ENCODE measurements at regions not wholly inside any gene's neighbourhood (a gene's known extent, or its start where the extent isn't known, plus 50 kb on each side); places are given as distances from the start of the nearest gene placed in this dataset.

DNA sequence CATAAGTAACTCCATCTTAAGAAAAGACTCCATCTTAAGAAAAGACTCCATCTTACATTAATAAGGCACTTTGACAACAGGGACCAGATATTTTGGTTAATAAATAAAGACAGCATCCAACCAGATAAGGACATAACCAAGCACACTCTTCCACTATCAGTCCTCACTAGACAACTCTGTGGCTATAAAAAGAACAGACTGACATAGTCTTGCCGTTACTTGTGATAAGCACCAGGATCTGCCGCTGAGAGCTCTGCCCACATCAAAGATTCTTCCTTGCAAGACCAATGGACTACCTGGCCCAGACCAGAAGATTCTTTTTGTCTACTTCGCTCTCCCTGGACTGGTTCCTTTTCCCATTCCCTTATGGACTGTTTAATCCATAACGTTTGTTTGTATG, 667.4 kb downstream of the NYAP2 start:
- no peak overlapping the region for H3K4me3 ChIP-seq (ENCODE audit: low read length in 2 of 2)

DNA sequence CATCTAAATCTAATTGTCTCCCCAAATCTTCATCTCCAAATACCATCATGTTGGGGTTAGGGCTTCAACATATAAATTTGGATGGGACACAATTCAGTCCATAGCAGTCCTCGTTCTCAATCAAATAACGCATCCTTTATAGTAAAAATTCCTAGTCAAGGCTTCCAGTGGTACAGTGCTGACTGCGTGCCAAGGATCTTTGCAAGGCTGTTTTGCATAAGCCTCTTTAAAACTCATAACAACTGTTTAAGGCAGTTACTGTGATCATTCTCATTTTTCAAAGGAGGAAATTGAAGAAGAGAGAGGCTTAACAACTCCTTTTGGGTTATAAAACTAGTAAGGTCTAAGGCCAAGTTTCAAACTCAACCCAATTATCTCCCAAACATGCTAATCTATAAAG, 666.9 kb downstream of the NYAP2 start:
- H3K9ac ChIP-seq (ENCODE audit: low read length in 2 of 2) = no peak overlapping the region
- no peaks in the 10 kb centered on the region for H3K9me3 ChIP-seq (ENCODE audit: control insufficient read depth in 2 of 2, low read length in 2 of 2)
- no peak overlapping the region for H3K27ac ChIP-seq (ENCODE audit: low read length)
- H3K4me1 ChIP-seq (ENCODE audit: control insufficient read depth, insufficient read depth, low read length) = no peaks in the 10 kb centered on the region
- H3K36me3 ChIP-seq (ENCODE audit: control insufficient read depth in 2 of 2, insufficient read depth in 2 of 2, low read length in 2 of 2) = no peaks in the 10 kb centered on the region
- no peak overlapping the region for H3K4me3 ChIP-seq (ENCODE audit: low read length in 2 of 2)
- H3K27me3 ChIP-seq (ENCODE audit: control insufficient read depth in 1 of 2, insufficient read depth in 2 of 2, low read length in 2 of 2) = no peaks in the 10 kb centered on the region

More for the DNA sequence above, 667.4 kb downstream of the NYAP2 start:
- H3K27ac ChIP-seq (ENCODE audit: low read length) = no peak overlapping the region
- H3K4me1 ChIP-seq (ENCODE audit: control insufficient read depth, insufficient read depth, low read length) = no peaks in the 10 kb centered on the region
- no peaks in the 10 kb centered on the region for H3K27me3 ChIP-seq (ENCODE audit: control insufficient read depth in 1 of 2, insufficient read depth in 2 of 2, low read length in 2 of 2)
- no peaks in the 10 kb centered on the region for H3K9me3 ChIP-seq (ENCODE audit: control insufficient read depth in 2 of 2, low read length in 2 of 2)
- no peak overlapping the region for H3K9ac ChIP-seq (ENCODE audit: low read length in 2 of 2)
- no peaks in the 10 kb centered on the region for H3K36me3 ChIP-seq (ENCODE audit: control insufficient read depth in 2 of 2, insufficient read depth in 2 of 2, low read length in 2 of 2)

DNA sequence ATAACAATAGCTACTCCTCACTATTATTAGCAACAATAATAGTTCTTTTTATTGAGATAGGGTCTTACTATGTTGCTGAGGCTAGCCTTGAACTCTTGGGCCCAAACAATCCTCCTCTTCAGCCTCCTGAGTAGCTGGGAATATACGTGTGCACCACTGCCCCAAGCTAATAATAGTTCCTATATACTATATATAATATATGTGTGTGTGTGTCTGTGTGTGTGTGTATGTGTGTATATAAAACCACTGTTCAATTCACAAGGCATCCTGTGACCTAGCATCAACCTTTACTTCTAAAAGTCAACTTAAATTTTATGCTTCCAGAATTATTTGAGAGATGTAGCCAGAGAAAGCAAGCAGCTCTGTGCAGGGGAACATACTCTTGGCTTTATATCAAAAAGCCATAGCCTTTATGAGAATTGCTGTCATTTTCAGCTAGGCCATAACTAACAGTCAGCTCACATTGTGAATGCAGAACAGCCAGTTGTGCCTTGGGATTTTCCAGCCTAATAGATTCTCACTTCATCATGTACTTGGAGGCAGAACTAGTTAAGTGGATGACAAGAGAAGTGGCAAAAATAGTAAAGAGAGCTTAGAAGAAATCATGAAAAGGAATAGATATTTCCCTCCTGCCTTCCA, 665.5 kb downstream of the NYAP2 start:
- H3K4me1 ChIP-seq (ENCODE audit: control insufficient read depth, insufficient read depth, low read length) = no peaks in the 10 kb centered on the region
- no peak overlapping the region for H3K27ac ChIP-seq (ENCODE audit: low read length)
- no peaks in the 10 kb centered on the region for H3K9me3 ChIP-seq (ENCODE audit: control insufficient read depth in 2 of 2, low read length in 2 of 2)
- no peak overlapping the region for H3K9ac ChIP-seq (ENCODE audit: low read length in 2 of 2)
- no peak overlapping the region for H3K4me3 ChIP-seq (ENCODE audit: low read length in 2 of 2)
- H3K27me3 ChIP-seq (ENCODE audit: control insufficient read depth in 1 of 2, insufficient read depth in 2 of 2, low read length in 2 of 2) = no peaks in the 10 kb centered on the region
- no peaks in the 10 kb centered on the region for H3K36me3 ChIP-seq (ENCODE audit: control insufficient read depth in 2 of 2, insufficient read depth in 2 of 2, low read length in 2 of 2)

DNA sequence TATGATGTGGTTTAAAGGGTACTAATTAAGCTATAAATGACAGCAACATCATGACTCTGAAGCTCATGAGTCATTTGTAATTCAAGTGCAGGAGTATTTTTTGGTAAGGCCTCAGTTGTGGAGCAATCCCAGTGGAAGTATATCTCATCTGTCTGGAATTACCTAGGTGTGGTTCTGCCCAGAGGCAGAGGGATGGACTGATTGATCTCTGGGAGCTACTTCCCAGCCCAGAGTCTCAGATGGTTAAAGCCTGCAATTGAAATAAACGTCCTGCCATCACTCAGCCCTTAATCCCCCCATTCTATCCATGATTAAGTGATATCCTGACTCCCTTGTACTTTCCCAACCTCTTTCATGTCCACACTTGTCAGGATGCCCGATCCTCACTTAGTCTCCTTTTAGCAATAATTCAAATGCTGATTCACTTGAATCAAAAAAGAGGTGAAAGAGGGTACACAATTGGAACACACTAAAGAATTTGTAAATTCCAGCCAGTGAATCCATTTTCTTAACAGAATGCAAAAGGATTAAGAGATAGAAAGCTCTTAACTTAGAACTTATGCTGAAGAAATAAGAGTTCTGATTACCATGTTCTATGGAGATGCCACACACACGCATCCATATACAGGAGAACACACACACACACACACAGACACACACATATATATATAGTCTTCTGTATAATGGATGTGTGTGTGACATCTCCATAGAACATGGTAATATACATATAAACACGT, 664.4 kb downstream of the NYAP2 start:
- H3K27ac ChIP-seq (ENCODE audit: low read length) = no peak overlapping the region
- H3K4me3 ChIP-seq (ENCODE audit: low read length in 2 of 2) = no peak overlapping the region
- H3K4me1 ChIP-seq (ENCODE audit: control insufficient read depth, insufficient read depth, low read length) = no peaks in the 10 kb centered on the region
- no peak overlapping the region for H3K9ac ChIP-seq (ENCODE audit: low read length in 2 of 2)
- H3K36me3 ChIP-seq (ENCODE audit: control insufficient read depth in 2 of 2, insufficient read depth in 2 of 2, low read length in 2 of 2) = no peaks in the 10 kb centered on the region
- H3K9me3 ChIP-seq (ENCODE audit: control insufficient read depth in 2 of 2, low read length in 2 of 2) = no peaks in the 10 kb centered on the region
- no peaks in the 10 kb centered on the region for H3K27me3 ChIP-seq (ENCODE audit: control insufficient read depth in 1 of 2, insufficient read depth in 2 of 2, low read length in 2 of 2)

DNA sequence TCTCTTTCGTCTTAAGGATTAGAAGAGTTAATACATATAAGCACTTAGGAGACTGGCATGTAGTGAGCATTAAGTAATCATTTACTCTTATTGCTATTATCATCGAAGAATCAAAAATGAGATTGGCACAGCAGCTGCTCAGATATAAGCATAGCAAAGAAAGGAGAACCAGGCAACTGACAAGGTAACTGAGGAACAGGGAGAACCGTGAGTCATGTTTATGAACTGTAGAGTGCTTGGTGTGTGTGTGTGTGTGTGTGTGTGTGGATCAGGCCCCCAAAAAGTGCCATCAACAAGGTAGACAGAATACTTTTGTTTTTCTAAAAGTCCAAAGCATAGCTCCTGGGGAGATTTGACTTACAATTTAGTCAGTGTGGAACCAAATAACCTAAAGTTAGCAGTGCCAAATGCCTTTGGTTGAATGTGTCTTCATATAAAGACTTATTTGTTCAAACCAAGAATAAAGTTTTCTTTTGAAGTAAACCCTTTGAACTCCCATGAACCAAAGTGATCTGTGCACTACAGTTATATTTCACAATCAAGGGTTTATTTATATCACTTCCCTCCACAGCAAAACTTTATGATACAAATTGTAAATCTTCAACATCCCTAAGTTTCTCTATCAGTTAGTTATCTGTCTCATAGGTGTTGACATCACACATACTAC, 660.6 kb downstream of the NYAP2 start:
- no peak overlapping the region for H3K4me3 ChIP-seq (ENCODE audit: low read length in 2 of 2)
- no peak overlapping the region for H3K27ac ChIP-seq (ENCODE audit: low read length)
- no peak overlapping the region for H3K9ac ChIP-seq (ENCODE audit: low read length in 2 of 2)
- H3K36me3 ChIP-seq (ENCODE audit: control insufficient read depth in 2 of 2, insufficient read depth in 2 of 2, low read length in 2 of 2) = no peaks in the 10 kb centered on the region
- H3K4me1 ChIP-seq (ENCODE audit: control insufficient read depth, insufficient read depth, low read length) = no peaks in the 10 kb centered on the region
- no peaks in the 10 kb centered on the region for H3K9me3 ChIP-seq (ENCODE audit: control insufficient read depth in 2 of 2, low read length in 2 of 2)
- no peaks in the 10 kb centered on the region for H3K27me3 ChIP-seq (ENCODE audit: control insufficient read depth in 1 of 2, insufficient read depth in 2 of 2, low read length in 2 of 2)

DNA sequence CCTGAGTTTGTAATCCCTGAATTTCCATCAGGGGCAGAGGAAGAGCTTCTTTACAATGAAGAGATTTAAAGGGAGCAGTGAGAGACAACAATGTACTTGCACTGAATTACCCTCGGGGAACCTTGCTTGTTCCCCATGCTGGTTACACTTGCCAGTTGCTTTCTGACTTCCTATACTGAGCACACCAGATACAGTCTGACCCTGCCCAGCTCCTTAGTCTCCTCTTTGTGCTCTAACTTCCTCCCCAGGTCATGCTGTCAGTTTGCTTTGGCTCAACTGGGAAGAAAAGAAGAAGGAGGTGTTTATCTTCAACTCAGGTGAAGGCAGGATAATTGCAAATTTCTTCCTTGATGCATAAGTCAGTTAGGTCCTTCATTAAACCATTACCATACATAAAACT, 658.4 kb downstream of the NYAP2 start:
- Histone ChIP-seq H3K4me1 (ENCODE audit: control insufficient read depth, insufficient read depth, low read length) (no peaks in the 10 kb centered on the region), H3K9ac (ENCODE audit: low read length in 2 of 2) (no peak overlapping the region), H3K27me3 (ENCODE audit: control insufficient read depth in 1 of 2, insufficient read depth in 2 of 2, low read length in 2 of 2) (no peaks in the 10 kb centered on the region), H3K27ac (ENCODE audit: low read length) (no peak overlapping the region), H3K36me3 (ENCODE audit: control insufficient read depth in 2 of 2, insufficient read depth in 2 of 2, low read length in 2 of 2) (no peaks in the 10 kb centered on the region), H3K9me3 (ENCODE audit: control insufficient read depth in 2 of 2, low read length in 2 of 2) (no peaks in the 10 kb centered on the region), H3K4me3 (ENCODE audit: low read length in 2 of 2) (no peak overlapping the region)

DNA sequence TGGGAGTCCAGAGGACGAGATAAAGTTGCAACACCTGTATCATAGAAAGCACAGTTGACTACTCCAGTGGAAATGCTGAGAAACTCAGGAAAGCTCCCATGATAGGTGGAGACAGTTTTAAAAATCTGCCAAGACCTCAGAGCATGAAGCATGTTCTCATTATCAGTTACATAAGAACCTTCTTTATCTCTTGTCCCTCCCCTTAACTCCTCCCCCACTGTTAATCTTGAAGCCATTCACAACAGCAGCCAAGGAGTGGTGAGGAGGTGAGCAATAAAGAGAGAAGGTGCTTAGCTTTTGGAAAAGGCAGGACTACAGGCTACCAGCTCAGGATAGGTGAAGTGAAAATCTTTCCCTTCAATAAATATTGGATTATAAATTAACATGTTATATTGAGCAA, 657.9 kb downstream of the NYAP2 start:
- no peaks in the 10 kb centered on the region for H3K4me1 ChIP-seq (ENCODE audit: control insufficient read depth, insufficient read depth, low read length)
- no peak overlapping the region for H3K4me3 ChIP-seq (ENCODE audit: low read length in 2 of 2)
- no peak overlapping the region for H3K27ac ChIP-seq (ENCODE audit: low read length)
- H3K27me3 ChIP-seq (ENCODE audit: control insufficient read depth in 1 of 2, insufficient read depth in 2 of 2, low read length in 2 of 2) = no peaks in the 10 kb centered on the region
- no peaks in the 10 kb centered on the region for H3K9me3 ChIP-seq (ENCODE audit: control insufficient read depth in 2 of 2, low read length in 2 of 2)
- H3K36me3 ChIP-seq (ENCODE audit: control insufficient read depth in 2 of 2, insufficient read depth in 2 of 2, low read length in 2 of 2) = no peaks in the 10 kb centered on the region
- no peak overlapping the region for H3K9ac ChIP-seq (ENCODE audit: low read length in 2 of 2)

DNA sequence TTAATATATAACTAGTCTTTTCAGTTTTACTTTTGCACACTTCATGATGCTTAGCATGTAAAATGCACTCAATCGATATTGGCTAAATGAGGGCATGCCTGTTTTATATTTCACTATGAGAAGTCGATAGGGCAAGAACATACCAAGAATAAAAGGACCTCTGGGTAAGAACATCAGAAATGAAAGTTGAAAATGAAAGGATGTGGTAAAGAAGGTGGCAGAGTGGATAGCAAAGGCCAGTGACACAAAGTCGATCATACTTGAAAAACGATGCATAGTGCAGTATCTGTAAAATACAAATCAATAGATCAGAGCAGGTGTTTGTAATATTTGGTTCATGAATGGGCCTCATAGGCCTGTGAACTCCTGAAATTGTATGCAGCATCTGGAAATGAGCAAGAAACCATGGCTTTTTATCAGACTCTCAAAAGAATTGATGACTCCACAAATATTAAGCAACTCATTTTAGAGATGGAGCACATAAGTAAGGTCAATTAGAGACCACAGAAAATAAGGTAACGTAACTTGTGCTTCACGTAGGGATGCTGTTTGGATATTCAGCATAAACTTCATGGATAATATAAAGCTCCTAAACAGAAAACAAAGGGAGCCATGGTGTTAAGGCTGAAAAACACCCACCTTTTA, 653.4 kb downstream of the NYAP2 start:
- Histone ChIP-seq H3K27ac (ENCODE audit: low read length) (no peak overlapping the region), H3K4me1 (ENCODE audit: control insufficient read depth, insufficient read depth, low read length) (no peaks in the 10 kb centered on the region), H3K27me3 (ENCODE audit: control insufficient read depth in 1 of 2, insufficient read depth in 2 of 2, low read length in 2 of 2) (no peaks in the 10 kb centered on the region), H3K9ac (ENCODE audit: low read length in 2 of 2) (no peak overlapping the region), H3K4me3 (ENCODE audit: low read length in 2 of 2) (no peak overlapping the region), H3K36me3 (ENCODE audit: control insufficient read depth in 2 of 2, insufficient read depth in 2 of 2, low read length in 2 of 2) (no peaks in the 10 kb centered on the region), H3K9me3 (ENCODE audit: control insufficient read depth in 2 of 2, low read length in 2 of 2) (no peaks in the 10 kb centered on the region)

DNA sequence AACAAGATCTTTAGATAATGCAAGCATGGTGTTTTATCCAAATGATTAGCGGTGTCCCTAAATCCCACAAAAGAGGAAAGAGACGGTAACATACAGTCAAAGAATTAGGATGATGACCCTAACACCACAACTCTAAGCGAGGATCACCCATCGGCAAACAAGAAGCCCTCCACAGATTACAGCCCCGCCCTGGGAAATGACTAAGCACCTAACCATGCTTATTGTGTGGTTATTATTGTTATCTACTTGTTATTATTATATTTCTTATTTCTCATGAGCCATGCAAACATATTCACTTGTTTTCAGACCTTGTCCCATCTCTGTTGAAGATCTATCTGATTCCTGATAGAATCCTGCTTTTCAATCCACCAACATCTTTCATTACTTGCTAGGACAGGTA, 651.3 kb downstream of the NYAP2 start:
- Histone ChIP-seq H3K36me3 (ENCODE audit: control insufficient read depth in 2 of 2, insufficient read depth in 2 of 2, low read length in 2 of 2) (no peaks in the 10 kb centered on the region), H3K9ac (ENCODE audit: low read length in 2 of 2) (no peak overlapping the region), H3K9me3 (ENCODE audit: control insufficient read depth in 2 of 2, low read length in 2 of 2) (no peaks in the 10 kb centered on the region), H3K27me3 (ENCODE audit: control insufficient read depth in 1 of 2, insufficient read depth in 2 of 2, low read length in 2 of 2) (no peaks in the 10 kb centered on the region), H3K4me1 (ENCODE audit: control insufficient read depth, insufficient read depth, low read length) (no peaks in the 10 kb centered on the region), H3K4me3 (ENCODE audit: low read length in 2 of 2) (no peak overlapping the region), H3K27ac (ENCODE audit: low read length) (no peak overlapping the region)

DNA sequence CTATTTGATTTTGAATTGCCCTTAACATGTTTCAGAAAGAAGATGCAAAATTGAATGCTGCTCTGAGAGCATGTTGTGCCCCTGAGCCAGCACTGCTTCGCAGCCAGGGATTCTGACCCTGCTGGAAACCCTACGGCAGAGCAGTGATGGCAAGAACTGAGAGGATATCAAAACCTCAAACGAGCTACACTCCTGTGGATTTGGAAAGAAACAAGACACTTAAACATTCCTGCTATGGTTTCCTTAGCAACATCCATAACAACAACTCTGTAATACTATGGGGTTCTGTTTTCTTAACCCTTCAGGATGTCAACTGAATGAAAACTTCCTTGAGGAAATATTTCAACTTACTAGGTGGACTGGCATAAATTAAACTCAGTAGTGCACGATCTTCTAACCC, 649.1 kb downstream of the NYAP2 start:
- no peaks in the 10 kb centered on the region for H3K27me3 ChIP-seq (ENCODE audit: control insufficient read depth in 1 of 2, insufficient read depth in 2 of 2, low read length in 2 of 2)
- H3K4me3 ChIP-seq (ENCODE audit: low read length in 2 of 2) = no peak overlapping the region
- H3K9me3 ChIP-seq (ENCODE audit: control insufficient read depth in 2 of 2, low read length in 2 of 2) = no peaks in the 10 kb centered on the region
- H3K4me1 ChIP-seq (ENCODE audit: control insufficient read depth, insufficient read depth, low read length) = no peaks in the 10 kb centered on the region
- H3K9ac ChIP-seq (ENCODE audit: low read length in 2 of 2) = no peak overlapping the region
- no peaks in the 10 kb centered on the region for H3K36me3 ChIP-seq (ENCODE audit: control insufficient read depth in 2 of 2, insufficient read depth in 2 of 2, low read length in 2 of 2)
- no peak overlapping the region for H3K27ac ChIP-seq (ENCODE audit: low read length)
